ENCODE measurements at regions not wholly inside any gene's neighbourhood (a gene's known extent, or its start where the extent isn't known, plus 50 kb on each side); places are given as distances from the start of the nearest gene placed in this dataset.

- no peak for DNase-seq (ENCODE audit: low spot score)
These were observed 75.8 kb downstream of the DAD1 start for GRCh38 chr14:22513066-22513812.

GRCh38 chr14:22512106-22512814 lies 76.8 kb downstream of the DAD1 start:
- DNase-seq (ENCODE audit: low spot score) = no peak

GRCh38 chr14:22510527-22511110 lies 78.4 kb downstream of the DAD1 start:
- DNase-seq (ENCODE audit: low spot score) = no peak

- no peak for DNase-seq (ENCODE audit: low spot score)
These were observed 79.2 kb downstream of the DAD1 start for GRCh38 chr14:22509751-22510300.

- no peak for DNase-seq (ENCODE audit: low spot score)
These were observed 79.9 kb downstream of the DAD1 start for GRCh38 chr14:22509036-22509709.

- no peak for DNase-seq (ENCODE audit: low spot score)
These were observed 80.4 kb downstream of the DAD1 start for GRCh38 chr14:22508662-22509035.

GRCh38 chr14:22508150-22508457 lies 80.9 kb downstream of the DAD1 start:
- DNase-seq (ENCODE audit: low spot score) = no peak

- no peak for DNase-seq (ENCODE audit: low spot score)
These were observed 82.2 kb downstream of the DAD1 start for GRCh38 chr14:22506778-22507351.

- no peak for DNase-seq (ENCODE audit: low spot score)
These were observed 82.7 kb downstream of the DAD1 start for GRCh38 chr14:22506378-22506710.

- DNase-seq (ENCODE audit: low spot score) = no peak
These were observed 83.2 kb downstream of the DAD1 start for GRCh38 chr14:22505697-22506377.

GRCh38 chr14:22505309-22505696 lies 83.7 kb downstream of the DAD1 start:
- DNase-seq (ENCODE audit: low spot score) = no peak

GRCh38 chr14:22502551-22502950 lies 86.5 kb downstream of the DAD1 start:
- DNase-seq (ENCODE audit: low spot score) = no peak

- DNase-seq (ENCODE audit: low spot score) = no peak
These were observed 87.0 kb downstream of the DAD1 start for GRCh38 chr14:22502007-22502406.

- DNase-seq (ENCODE audit: low spot score) = no peak
These were observed 87.9 kb downstream of the DAD1 start for GRCh38 chr14:22500954-22501726.

- DNase-seq (ENCODE audit: low spot score) = no peak
These were observed 88.5 kb downstream of the DAD1 start for GRCh38 chr14:22500525-22500924.

GRCh38 chr14:22497671-22498093 lies 91.3 kb downstream of the DAD1 start:
- no peak for DNase-seq (ENCODE audit: low spot score)

GRCh38 chr14:22497144-22497423 lies 91.9 kb downstream of the DAD1 start:
- DNase-seq (ENCODE audit: low spot score) = no peak

- no peak for DNase-seq (ENCODE audit: low spot score)
These were observed 94.4 kb downstream of the DAD1 start for GRCh38 chr14:22494486-22495135.

- no peak for DNase-seq (ENCODE audit: low spot score)
These were observed 95.3 kb downstream of the DAD1 start for GRCh38 chr14:22493753-22494152.
